ENCODE measurements at regions not wholly inside any gene's neighbourhood (a gene's known extent, or its start where the extent isn't known, plus 50 kb on each side); places are given as distances from the start of the nearest gene placed in this dataset.

GRCh38 chr12:124504273-124505000, 63.0 kb downstream of the NCOR2 start:
- DNase-seq (ENCODE audit: low spot score) = no peak

DNA sequence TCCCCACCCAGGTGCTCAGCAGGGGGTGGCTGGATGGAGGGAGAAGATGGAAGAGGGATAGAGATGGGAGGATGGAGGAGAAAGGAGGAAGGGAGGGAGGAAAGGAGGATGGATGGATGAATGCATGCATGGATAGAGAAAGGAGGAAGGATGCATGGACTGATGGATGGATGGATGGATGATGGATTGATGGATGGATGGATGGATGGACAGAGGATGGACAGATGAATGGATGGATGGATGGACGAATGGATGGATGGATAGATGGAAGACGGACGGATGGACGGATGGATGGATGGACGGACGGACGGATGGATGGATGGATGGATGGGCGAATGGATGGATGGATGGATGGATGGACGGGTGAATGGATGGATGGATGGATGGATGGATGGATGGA, 64.1 kb downstream of the NCOR2 start:
- DNase-seq (ENCODE audit: low spot score) = no peak

GRCh38 chr12:124502379-124502778, 65.0 kb downstream of the NCOR2 start:
- DNase-seq (ENCODE audit: low spot score) = no peak

GRCh38 chr12:124501827-124502226, 65.6 kb downstream of the NCOR2 start:
- DNase-seq (ENCODE audit: low spot score) = no peak

DNA sequence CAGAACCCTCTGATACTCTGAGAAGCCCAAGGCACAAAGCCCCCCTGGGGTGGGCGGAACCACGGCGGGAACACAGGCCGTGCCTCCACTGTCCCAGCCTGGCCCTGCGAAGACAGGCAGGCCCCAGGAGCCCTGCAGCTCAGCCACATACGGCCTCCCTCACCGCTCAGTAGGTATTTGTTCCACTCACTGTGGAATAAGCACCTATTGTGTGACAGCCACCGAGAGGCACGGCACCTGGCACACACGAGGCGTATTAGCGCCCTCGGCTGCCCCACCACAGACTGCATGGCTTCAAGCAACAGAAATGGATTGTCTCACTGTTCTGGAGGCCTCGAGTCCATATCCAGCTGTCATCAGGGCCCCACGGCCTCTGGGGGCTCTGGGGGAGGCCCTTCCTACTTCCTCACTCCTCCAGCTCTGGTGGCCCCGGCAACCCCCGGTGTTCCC, 66.3 kb downstream of the NCOR2 start:
- DNase-seq (ENCODE audit: low spot score) = no peak

GRCh38 chr12:124499898-124500244, 67.5 kb downstream of the NCOR2 start:
- no peak for DNase-seq (ENCODE audit: low spot score)

DNA sequence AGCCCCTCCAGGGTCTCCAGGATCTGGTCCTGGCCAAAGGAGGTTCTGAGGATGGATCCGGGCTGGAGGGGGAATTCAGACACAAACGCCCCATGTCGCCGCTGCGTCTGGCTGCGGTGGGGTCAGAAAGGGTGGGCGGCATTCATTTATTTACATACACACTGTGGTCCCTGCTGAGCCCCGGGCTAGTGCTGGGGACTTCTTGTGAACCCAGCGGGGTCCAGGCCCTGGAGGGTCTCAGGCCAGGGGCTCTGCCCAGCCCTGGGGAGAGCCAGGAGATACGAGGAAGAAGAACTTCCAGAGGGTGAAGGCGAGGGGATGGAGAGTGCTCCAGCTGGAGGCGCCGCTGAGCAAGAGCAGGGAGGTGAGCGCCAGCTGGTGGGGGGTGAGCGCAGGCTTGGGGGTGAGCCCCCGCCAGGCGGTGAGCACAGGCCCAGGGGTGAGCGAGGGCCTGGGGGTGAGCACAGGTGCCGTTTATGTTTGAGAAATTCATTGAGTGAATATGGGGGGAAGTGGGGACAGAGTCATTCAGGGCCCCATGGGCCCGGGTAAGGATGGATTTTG, 68.1 kb downstream of the NCOR2 start:
- DNase-seq (ENCODE audit: low spot score) = no peak

DNA sequence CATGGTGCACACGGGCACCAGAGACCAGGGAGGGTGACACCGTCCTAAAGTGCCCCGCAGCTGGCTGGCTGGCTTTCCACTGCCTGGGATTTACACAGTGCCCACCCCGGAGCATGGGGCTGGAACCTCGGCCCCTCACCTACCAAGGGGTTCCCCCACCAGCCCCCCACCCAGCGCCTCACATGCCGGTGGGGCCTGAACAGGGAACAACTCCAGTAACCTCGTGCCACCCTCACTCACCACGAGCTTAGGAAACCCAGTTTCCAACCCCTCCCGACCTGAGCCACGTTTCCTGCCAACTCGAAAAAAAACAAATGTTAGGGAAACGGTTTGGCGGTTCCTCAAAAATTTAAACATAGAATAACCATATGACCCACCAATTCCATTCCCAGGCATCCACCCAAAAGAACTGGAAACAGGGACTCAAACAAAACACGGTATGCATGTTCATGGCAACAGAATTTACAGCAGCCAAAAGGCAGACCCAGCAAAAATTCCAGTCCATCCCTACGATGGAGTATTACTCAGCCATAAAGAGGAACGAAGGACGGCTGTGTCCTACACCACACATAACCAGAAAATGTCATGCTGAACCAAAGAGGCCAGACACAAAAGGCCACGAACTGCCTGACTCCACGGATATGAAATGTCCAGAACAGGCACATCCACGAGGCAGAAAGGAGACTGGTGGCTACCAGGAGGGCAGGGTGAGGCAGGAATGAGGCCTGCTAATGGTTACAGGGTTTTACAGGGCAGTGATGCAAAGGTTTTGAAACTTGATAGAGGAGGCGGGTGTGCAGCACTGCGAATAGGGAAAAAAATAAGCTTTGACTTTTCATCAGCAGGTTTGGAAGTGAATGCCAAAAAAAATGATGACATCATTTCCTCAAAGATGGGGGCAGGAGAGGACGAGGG, 68.9 kb downstream of the NCOR2 start:
- DNase-seq (ENCODE audit: low spot score) = no peak

DNA sequence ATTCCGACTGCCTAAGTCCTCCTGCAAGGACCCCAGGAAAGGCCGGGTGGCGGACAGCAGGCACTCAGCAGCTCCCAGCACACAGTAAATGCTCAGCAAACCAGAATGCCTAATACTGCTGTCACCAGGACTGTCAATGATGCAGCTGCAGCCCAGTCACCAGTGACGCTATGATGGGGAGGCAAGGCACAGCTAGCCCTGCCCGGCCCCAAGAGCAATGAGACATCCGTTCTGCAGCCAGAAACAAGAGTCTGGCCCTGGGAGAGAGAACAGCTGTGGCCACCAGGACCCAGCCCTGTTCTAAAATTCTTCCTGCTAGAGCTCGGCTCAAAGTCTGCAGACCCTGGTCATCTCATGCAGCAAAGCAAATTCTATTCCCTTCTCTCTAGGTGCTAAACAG, 69.8 kb downstream of the NCOR2 start:
- DNase-seq (ENCODE audit: low spot score) = no peak

- DNase-seq (ENCODE audit: low spot score) = no peak
Observed at GRCh38 chr12:124497039-124497438, 70.4 kb downstream of the NCOR2 start.

- no peak for DNase-seq (ENCODE audit: low spot score)
Observed at GRCh38 chr12:124496584-124496983, 70.8 kb downstream of the NCOR2 start.

- DNase-seq (ENCODE audit: low spot score) = peak; percentile 66
Observed at GRCh38 chr12:124495194-124495983, 72.0 kb downstream of the NCOR2 start.

- DNase-seq (ENCODE audit: low spot score) = no peak
Observed at GRCh38 chr12:124494751-124495129, 72.7 kb downstream of the NCOR2 start.

- DNase-seq (ENCODE audit: low spot score) = no peak
Observed at GRCh38 chr12:124493809-124494750, 73.3 kb downstream of the NCOR2 start.

- no peak for DNase-seq (ENCODE audit: low spot score)
Observed at GRCh38 chr12:124492879-124493808, 74.3 kb downstream of the NCOR2 start.

GRCh38 chr12:124491856-124492420, 75.5 kb downstream of the NCOR2 start:
- no peak for DNase-seq (ENCODE audit: low spot score)

DNA sequence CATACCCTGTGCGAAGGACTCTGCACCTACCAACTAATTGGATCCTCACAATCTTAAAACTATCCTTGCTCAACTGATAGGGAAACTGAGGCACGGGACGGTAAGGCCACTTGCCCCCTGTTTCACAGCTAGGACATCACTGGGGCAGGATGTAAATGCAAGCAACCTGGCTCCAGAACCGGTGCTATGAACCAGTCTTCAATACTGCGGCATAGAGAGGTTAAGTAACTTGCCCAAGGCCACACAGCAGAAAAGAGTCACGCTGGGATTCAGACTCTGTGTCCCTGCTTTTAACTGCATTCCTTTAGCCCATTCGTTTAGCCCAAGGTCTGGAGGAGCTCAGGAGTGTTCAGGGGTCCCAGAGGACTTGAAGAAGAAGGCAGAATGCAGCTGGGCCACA, 76.1 kb downstream of the NCOR2 start:
- DNase-seq (ENCODE audit: low spot score) = no peak

- DNase-seq (ENCODE audit: low spot score) = no peak
Observed at GRCh38 chr12:124490584-124491305, 76.7 kb downstream of the NCOR2 start.

Data from D341Med (cell line).